Kidney glomerular epithelial cell (primary cell): ENCODE measurements at regions not wholly inside any gene's neighbourhood (a gene's known extent, or its start where the extent isn't known, plus 50 kb on each side); places are given as distances from the start of the nearest gene placed in this dataset.
A peak's percentile ranks its signal among the peaks of the same experiment; 100 is the strongest.
"Not testable (repeated sequence)": the region's sequence is repeated elsewhere in the genome, so short reads cannot be mapped to it uniquely, and the experiment has no call there.

Source experiments
- DNase-seq: peaks from one replicate; lab custom pipeline; 2025; lab: John Stamatoyannopoulos, UW

DNA sequence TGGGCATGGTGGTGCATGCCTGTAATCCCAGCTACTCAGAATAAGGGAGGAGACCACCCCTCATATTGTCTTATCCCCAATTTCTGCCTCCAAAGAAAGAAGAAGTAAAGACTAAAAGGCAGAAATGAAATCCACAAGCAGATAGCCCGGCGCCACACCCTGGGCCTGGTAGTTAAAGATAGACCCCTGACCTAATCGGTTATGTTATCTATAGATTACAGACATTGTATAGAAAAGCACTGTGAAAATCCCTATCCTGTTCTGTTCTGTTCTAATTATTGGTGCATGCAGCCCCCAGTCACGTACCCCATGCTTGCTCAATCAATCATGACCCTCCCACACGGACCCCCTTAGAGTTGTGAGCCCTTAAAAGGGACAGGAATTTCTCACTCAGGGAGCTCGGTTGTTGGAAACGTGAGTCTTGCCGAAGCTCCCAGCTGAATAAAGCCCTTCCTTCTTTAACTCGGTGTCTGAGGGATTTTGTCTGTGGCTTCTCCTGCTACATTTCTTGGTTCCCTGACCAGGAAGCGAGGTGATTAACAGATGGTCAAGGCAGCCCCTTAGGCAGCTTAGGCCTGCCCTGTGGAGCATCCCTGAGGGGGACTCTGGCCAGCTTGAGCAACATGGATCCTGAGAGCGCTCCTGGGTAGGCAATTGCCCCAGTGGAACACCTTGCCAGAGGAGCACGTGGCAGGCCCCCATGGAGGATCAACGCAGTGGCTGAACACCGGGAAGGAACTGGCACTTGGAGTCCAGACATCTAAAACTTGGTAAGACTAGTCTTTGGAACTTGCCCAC, 188.7 kb upstream of the NDUFV2 start:
- not testable (repeated sequence) for DNase-seq

DNA sequence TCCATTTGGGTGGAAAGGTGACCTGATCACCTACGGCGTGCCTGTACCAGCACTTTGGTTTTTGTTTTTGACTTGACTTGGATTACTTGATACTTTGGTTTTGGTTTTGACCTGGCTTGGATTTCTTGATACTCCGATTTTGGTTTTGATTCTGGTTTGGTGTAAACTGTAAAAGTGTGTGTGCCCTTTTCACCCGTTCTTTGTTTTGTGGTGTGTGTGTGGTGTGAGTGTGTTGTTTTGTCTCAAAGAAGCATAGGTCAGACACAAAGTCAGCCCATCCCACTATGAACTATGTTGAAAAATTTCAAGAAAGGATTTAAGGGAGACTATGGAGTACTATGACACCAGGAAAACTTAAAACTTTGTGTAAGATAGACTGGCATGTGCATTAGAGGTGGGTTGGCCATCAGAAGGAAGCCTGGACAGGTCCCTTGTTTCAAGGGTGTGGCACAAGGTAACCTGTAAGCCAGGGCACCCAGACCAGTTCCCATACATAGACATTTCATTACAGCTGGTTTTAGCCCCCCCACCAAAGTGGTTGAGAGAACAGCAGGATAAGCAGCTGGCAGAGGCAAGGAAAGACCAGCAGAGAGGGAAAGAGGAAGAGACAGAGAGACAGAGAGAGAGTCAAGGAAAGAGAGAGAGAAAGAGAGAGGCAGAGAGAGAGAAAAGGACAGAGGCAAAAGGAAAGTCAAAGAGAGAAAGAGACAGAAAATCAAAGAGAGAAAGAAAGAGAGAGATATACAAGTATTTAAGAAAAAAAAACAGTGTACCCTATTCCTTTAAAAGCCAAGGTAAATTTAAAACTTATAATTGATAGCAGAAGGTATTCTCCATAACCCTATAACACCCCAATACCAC, 187.9 kb upstream of the NDUFV2 start:
- DNase-seq, result not testable (repeated sequence)

DNA sequence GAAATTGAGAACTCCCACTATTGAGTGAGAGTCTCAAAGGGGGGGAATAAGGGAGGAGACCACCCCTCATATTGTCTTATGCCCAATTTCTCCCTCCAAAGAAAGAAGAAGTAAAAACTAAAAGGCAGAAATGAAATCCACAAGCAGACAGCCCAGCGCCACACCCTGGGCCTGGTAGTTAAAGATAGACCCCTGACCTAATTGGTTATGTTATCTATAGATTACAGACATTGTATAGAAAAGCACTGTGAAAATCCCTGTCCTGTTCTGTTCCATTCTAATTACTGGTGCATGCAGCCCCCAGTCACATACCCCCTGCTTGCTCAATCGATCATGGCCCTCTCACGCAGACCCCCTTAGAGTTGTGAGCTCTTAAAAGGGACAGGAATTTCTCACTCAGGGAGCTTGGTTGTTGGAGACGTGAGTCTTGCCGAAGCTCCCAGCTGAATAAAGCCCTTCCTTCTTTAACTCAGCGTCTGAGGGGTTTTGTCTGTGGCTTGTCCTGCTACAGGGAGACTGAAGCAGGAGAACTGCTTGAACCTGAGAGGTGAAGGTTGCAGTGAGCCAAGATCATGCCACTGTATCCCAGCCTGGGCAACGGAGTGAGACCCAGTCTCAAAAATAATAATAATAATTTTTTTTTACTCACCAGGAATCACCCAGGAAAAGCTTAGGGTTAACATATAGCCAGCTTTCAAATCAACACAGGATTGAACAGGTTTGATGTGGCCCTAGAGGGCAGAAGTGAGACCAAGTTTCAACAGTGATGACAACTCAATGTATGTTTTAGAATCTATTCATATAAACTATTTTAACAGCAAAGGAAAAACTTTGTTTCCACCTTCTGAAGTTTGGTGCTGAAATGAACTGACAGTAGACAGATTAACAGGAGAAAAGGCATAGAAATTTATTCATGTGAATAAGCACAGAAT, 181.4 kb upstream of the NDUFV2 start:
- DNase-seq, result not testable (repeated sequence)

DNA sequence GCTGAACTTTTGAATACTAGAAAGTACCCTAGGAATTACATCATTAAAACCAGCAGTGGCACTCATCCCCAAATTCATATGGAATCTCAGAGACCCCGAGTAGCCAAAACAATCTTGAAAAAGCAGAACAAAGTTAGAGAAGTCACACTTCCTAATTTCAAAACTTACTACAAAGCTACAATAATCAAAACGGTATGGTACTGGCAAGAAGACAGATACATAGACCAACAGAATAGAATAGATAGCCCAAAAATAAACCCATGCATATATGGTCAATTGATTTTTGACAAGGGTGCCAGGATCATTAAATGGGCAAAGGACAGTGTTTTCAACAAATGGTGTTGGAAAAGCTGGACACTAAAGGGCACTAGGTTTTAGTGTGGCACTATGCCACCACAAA, 176.0 kb upstream of the NDUFV2 start:
- no peak for DNase-seq

DNA sequence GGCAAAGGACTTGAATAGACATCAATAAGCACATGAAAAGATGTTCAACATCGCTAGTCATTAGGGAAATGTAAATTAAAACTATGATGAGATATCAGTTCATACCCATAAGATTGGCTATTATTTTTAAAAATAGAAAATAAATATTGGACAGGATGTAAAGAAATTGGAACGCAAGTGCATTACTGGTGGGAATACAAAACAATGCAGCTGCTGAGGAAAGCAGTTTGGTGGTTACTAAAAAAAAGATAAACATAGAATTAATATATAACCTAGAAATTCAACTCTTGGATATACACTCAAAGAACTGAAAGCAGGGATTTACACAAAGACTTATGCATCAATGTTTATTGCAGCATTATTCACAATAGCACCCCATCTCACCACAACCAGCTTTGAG, 174.5 kb upstream of the NDUFV2 start:
- no peak for DNase-seq

DNA sequence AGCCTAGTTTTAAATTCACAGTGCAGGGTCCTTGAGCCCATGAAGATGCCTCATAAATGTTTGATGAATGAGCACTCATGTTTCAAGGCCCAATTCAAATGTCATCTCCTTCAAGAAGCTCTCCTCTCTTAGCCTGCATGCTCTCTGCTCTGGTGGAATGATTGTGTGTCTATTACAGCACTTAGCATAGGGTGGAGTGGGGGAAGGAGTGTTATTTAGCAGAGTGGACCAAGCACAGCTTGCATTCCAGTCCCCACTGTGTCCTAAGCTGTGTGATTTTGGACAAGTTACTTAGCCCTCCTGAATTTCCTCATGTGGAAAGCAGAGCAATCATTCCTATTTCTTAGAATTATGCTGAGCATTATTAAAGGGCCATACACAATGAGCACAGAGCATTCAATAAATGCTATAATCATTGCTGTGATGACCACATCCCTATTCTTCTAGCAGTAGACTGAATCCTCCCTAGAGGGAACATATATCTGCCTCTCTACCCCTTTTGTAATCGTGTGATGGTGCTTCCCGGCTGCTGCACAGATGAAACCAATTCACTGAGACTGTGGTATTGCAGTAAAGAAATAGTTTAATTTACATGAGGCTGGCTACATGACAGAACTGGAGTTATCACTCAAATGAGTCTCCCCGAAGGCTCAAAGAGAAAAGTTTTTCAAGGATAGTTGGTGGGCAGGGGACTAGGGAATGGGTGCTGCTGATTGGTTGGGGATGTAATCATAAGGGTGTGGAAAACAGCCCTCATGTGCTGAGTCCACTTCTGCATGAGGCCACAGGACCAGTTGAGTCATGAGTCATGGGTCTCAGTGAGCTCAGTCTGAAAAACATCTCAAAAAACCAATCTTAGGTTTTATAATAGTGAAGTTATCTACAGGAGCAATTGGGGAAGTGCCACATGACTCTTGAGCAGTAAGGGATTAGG, 173.4 kb upstream of the NDUFV2 start:
- no peak for DNase-seq

DNA sequence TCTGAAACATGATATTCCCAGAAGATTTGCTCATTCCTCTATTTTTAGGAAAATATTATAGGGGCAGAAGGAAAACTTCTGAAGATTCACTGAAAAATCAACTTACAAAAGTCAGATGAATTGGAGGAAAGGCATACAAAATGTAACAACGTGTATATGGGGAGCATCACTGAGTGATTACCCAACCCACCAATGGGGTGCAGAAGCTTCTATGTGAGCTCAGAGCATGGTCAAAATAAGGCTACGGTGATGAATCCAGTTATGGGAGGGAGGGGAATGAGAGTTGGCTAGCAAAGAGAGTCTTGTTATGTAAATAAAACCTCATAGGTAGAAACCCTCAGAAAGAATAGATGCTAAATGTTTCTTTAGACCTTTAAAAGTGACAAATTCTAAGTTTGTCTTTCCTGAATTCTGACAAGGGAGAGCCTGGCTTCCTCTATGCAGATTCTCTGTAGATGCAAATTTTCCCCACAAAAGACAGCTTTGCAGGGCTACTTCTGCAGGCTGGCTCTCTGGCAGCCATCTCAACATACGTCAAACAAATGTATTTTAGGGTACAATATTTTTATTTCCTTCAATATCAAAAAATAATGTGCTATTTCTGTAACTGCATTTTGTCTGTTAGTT, 171.4 kb upstream of the NDUFV2 start:
- DNase-seq, result no peak

DNA sequence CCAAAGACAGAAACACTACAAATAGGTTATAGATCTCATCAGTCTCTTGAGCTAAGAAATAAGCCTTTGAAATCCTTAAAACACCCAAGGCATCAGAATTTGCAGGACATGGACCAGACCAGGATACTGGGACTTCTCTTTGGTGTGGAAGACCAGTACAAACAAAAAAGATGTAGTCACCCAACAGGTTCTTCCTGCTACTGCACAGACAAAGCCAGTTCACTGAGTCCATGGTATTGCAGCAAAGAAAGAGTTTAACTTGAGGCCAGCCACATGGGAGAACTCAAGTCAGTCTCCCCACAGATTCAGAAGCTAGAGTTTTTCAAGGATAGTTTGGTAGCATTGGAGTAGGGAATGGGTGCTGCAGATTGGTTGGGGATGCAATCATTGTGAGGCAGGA, 169.6 kb upstream of the NDUFV2 start:
- no peak for DNase-seq

DNA sequence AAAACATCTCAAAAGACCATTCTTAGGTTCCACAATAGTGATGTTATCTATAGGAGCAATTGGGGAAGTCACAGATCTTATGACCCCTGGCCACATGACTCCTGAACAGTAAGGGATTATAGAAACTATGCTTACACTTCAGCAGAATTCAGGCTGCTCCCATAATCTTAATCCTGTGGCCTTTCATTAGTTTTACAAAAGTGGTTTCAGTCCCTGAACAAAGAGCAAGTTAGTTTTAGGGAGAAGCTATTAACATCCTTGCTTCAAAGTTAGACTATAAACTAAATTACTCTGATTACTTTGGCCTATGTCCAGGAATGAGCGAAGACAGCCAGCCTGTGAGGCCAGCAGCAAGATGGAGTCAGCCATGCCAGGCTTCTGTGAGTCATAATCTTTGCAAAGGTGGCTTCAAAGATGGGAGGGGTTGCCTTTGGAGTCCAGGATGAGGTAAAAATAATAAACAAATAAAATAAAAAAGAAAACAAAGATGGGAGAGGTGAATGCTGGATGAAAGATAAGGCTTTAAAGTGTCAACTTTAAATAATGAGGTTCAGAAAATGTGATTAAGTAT, 168.7 kb upstream of the NDUFV2 start:
- no peak for DNase-seq

DNA sequence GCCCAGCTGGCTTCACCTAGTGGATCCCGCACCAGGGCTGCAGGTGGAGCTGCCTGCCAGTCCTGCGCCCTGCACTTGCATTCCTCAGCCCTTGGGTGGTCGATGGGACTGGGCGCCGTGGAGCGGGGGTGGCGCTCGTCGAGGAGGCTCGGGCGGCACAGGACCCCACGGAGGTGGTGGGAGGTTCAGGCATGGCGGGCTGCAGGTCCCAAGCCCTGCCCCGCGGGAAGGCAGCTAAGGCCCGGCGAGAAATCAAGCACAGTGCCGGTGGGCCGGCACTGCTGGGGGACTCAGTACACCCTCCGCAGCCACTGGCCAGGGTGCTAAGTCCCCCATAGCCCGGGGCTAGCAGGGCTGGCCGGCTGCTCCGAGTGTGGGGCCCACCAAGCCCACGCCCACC, 167.2 kb upstream of the NDUFV2 start:
- not testable (repeated sequence) for DNase-seq

DNA sequence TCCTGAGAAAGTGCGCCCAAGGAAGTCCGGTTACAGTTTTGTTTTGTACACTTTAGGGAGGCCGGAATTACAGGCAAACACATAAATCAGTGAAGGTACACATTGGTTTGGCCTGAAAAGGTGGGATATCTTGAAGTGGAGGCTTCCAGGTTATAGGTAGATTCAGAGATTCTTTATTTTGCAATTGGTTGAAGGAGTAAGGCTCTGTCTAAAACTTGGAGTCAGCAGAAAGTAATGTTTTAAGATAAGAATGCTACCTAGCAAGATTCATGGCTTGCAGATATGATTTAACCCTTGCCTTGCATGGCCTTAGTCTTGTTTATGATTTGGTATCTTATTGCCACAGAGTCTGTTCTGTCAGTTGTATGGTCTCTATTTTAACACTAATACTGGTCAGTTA, 165.9 kb upstream of the NDUFV2 start:
- DNase-seq, result no peak

DNA sequence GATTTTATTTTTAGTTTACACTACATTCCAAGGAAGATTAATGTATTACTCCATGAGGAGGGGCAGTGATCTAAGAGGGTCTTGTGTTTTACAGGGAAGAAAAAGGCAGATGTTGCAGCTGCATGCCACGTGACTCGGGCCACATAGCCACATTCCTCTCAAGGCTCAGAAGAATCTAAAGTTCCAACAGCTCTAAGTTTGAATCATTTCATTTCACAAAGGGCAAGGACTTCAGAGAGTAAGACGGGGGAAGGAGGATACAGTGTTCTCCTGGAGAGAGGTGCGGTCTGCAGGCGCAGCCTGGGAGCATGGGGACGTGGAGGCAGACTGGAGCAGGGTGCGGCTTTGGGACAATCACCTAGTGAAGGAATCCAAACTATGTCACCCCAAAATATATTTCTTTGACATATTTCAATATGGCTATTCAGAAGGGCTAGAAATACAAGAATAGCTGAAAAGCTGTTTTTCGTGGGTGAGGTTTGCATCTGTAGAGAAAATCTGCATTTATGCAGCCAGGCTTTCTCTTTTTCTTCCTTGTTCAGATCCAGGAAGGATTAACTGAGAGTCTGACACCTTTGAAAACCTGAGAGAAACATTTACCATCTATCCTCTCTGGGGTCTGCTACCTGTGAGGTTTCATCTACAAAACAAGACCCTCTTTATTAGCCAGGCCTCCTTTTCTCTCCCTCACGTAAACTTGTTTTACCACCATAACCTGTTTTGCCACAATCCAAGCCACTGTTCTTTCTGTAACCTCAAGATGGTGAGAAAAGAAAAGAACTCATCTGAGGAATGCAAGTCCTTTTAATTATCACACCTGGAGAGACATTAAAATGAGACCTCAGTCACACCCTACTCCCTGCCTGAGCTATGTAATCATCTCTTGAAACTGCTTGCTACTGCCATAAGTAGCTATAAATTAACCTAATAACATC, 165.1 kb upstream of the NDUFV2 start:
- no peak for DNase-seq

DNA sequence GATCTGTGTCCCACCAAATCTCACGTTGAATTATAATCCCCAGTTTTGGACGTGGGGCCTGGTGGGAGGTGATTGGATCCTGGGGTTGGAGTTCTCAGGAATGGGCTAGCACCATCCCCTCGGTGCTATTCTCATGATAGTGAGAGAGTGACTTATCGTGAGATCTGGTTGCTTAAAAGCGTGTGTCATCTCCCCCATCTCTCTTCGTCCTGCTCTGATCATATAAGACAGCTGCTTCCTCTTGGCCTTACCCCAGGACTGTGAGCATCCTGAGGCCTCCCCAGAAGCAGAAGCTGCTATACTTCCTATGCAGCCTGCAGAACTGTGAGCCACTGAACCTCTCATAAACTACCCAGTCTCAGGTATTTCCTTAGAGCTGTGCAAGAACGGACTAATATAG, 163.7 kb upstream of the NDUFV2 start:
- no peak for DNase-seq

DNA sequence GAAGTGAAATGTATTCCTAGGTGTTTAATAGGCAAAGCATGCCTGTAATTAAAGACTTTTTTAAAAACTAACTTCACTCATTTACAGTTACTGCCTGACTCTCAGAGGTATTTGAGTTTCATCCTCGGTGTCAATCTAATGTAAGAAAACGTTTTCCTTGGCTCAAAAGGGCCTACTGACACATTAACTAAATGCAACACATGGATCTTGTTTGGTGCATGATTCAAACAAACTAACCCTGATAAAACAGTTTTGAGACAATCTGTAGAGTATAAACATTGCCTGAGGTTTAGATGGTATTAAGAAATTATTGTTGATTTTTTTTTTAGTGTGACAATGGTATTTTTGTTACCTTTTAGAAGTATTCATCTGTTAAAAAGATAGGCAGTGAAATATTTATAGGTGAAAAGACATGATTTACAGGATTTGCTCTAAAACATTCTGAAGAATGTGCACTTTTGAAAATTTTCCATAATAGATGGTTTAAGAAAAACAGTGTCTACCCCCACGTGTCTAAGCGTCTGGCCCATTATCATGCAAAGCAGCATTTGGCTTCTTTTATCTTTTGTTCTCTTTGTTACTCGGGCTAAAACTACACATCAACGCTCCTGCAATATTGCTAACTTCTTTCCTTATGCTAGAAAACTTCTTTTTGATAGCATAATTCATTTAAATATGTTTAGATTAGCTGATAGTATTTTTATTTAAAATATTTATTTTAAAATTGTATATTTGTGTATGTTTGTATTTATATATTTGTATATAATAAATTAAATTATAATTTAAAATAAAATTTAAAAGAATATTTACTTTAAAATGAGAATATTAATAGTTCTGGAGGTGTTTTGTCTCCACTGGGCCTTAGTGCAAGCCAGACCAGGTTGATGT, 160.2 kb upstream of the NDUFV2 start:
- no peak for DNase-seq

DNA sequence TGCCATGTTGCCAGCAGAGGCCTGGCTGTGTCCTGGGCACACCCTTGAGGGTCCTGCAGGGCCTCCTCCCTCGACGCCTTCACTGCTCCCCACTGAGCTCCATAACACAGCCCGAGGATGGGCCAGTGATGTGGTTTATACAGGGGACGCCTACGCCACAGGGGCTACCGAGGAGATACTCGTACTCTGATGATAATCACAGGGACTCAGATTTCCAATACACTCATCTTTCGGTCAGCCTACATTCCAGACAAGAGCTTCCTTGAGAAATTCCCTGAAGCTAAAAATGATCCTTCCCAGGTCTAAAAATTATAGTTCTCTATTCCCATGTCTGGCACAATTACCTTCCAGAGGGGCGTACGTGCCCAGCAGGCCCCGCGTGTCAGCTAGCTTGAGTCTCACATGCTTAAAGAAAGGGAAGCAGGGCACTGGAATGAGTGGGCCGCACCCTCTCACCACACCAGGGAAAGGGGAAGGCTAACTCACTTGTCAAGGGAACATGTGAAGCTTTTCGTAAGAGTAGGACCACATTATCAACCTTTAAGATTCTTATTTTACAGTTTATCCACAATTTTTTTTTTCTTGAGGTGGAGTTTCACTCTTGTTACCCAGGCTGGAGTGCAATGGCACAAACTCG, 159.5 kb upstream of the NDUFV2 start:
- DNase-seq, result no peak

DNA sequence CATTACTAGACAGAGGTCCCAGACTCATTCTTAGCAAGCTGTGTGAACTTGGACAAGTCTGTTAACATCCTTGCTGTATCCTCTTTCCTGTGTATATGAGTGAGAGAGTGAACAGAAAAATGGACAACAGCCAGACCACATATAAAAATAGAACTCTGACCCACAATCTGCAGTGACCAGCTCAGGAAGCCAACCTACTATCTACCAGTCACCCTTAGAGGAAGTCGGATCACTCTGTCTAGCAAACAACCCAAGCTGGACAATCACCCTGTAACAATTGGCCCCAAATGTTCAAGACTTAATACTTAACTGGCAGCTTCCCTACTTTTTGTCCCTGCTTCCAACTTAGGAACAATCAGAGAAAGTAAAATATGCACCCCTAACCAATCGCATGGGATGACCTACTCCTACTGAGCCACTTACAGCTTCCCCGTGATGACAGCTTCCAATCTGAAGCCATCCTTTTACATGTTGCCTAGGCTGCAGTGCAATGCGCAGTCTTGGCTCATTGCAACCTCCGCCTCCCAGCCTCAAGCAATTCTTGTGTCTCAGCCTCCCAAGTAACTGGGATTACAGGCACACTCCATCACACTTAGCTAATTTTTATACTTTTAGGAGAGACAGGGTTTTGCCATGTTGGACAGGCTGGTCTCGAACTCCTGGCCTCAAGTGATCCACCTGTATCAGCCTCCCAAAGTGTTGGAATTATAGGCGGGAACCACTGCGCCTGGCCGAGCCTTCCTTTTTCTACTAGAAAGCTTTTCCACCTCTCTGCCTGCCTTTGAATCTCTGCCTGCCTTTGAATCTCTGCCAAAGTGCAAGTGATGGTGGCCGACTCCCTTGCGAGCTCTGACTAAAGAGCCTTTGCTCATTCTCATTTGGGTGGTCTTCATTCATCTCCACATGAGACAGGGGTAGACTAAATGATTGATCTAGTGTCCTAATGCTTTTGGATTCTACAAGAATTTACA, 158.3 kb upstream of the NDUFV2 start:
- peak; percentile 74 for DNase-seq
